HG02973 (cell line): ENCODE measurements at regions not wholly inside any gene's neighbourhood (a gene's known extent, or its start where the extent isn't known, plus 50 kb on each side); places are given as distances from the start of the nearest gene placed in this dataset.

Experiments used
- ATAC-seq: cut with Tn5 transposase; IDR thresholded peaks from one replicate; pipeline ENCODE4 v1.9.1; 2021; ENCODE audit warnings: moderate library complexity; ENCODE audit not compliant: unreplicated experiment

DNA sequence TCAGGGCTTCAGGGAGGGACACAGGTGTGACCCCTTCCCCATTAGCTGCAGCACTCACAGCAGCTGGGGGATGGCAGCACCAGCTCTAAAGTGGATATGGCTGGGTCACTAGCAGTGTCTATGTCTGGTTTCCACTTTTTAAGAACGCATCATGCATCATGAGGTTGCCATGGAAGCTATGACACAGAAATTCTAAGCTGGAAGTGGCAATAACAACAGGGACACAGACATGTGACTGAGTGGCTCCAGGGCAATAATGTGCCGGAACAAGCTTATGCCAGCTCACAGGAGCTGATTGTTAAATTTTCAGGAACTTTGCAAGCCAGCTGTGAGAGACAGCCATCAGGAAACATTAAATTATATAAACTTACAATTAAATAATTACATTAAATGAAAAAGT lies 51.2 kb upstream of the NFASC start:
- no peak for ATAC-seq
